Ishikawa (cell line): ENCODE measurements at regions not wholly inside any gene's neighbourhood (a gene's known extent, or its start where the extent isn't known, plus 50 kb on each side); places are given as distances from the start of the nearest gene placed in this dataset.
A peak's percentile ranks its signal among the peaks of the same experiment; 100 is the strongest.

ENCODE experiments used
- CEBPB ChIP-seq: IDR thresholded peaks from 2 replicates; pipeline ENCODE4 v1.6.1; 2012
- CREB1 ChIP-seq: IDR thresholded peaks from 2 replicates; pipeline ENCODE4 v1.6.1; 2012; ENCODE audit warnings: low read depth
- EGR1 ChIP-seq: IDR thresholded peaks from 2 replicates; pipeline ENCODE4 v1.6.1; 2012
- EP300 ChIP-seq: IDR thresholded peaks from 2 replicates; pipeline ENCODE4 v1.6.1; 2012; ENCODE audit warnings: borderline replicate concordance
- FOXM1 ChIP-seq: IDR thresholded peaks from 2 replicates; pipeline ENCODE4 v1.6.1; 2012; ENCODE audit warnings: low read depth, borderline replicate concordance
- NFIC ChIP-seq: IDR thresholded peaks from 2 replicates; pipeline ENCODE4 v1.6.1; 2012
- RAD21 ChIP-seq: IDR thresholded peaks from 2 replicates; pipeline ENCODE4 v1.6.1; 2012; ENCODE audit warnings: low read depth
- TAF1 ChIP-seq: IDR thresholded peaks from 2 replicates; pipeline ENCODE4 v1.6.1; 2012; ENCODE audit warnings: low read depth, mild to moderate bottlenecking
- TCF12 ChIP-seq: IDR thresholded peaks from 2 replicates; pipeline ENCODE4 v1.6.1; 2012; ENCODE audit warnings: low read depth
- TEAD4 ChIP-seq: IDR thresholded peaks from 2 replicates; pipeline ENCODE4 v1.6.1; 2012
- YY1 ChIP-seq: IDR thresholded peaks from 2 replicates; pipeline ENCODE4 v1.6.1; 2012; ENCODE audit warnings: low read depth
- ZBTB7A ChIP-seq: IDR thresholded peaks from 2 replicates; pipeline ENCODE4 v1.6.1; 2012; ENCODE audit warnings: low read depth
- TF ChIP-seq, protein P1 (sequence below): IDR thresholded peaks from 2 replicates; pipeline ENCODE4 v1.6.1; 2012
- TF ChIP-seq, protein P2 (sequence below): IDR thresholded peaks from 2 replicates; pipeline ENCODE4 v1.6.1; 2012
- TF ChIP-seq, protein P3 (sequence below): IDR thresholded peaks from 2 replicates; pipeline ENCODE4 v1.6.1; 2012; ENCODE audit warnings: low read depth, mild to moderate bottlenecking

DNA sequence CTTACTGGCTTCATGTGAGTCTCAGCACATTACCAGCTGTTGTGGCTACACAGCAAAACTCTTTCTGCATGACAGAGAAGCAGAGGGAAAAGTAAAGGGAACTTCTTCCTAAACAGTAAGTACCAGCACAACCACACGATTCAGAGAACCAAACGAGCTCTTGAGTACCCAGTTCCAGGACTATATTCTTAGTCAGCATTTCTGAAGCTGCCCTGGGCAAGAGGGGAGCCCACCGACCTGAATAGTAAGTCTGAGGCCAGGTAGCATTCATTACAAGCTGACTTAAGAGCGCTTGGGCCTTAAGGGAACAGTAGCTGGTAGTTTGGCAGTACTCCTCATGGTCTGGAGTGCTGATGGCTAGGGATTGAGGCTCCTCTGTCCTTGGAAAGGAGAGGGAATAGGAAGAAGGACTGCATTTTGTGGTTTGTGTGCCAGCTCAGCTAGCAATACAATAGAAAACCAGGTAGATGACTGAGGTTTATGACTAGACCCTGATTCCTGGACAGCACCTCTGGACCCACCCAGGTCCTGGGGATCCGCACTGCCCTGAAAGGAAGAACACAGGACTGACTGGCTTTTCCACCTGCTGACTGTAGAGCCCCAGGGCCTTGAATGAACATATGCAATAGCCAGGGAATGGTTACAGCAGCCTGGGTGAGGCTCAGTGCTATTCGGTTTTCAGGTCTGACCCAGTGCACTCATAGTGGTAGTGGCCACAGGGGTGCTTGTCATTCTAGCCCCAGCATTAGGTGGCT is 396.8 kb upstream of the PRMT6 start:
- no peak for TF ChIP-seq CREB1
- no peak for TF ChIP-seq YY1
- no peak for TF ChIP-seq TAF1
- TF ChIP-seq, protein P1, sequence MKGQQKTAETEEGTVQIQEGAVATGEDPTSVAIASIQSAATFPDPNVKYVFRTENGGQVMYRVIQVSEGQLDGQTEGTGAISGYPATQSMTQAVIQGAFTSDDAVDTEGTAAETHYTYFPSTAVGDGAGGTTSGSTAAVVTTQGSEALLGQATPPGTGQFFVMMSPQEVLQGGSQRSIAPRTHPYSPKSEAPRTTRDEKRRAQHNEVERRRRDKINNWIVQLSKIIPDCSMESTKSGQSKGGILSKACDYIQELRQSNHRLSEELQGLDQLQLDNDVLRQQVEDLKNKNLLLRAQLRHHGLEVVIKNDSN, result no peak
- TF ChIP-seq, protein P2, sequence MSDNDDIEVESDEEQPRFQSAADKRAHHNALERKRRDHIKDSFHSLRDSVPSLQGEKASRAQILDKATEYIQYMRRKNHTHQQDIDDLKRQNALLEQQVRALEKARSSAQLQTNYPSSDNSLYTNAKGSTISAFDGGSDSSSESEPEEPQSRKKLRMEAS, result no peak
- no peak for TF ChIP-seq CEBPB
- no peak for TF ChIP-seq EP300
- TF ChIP-seq, protein P3, sequence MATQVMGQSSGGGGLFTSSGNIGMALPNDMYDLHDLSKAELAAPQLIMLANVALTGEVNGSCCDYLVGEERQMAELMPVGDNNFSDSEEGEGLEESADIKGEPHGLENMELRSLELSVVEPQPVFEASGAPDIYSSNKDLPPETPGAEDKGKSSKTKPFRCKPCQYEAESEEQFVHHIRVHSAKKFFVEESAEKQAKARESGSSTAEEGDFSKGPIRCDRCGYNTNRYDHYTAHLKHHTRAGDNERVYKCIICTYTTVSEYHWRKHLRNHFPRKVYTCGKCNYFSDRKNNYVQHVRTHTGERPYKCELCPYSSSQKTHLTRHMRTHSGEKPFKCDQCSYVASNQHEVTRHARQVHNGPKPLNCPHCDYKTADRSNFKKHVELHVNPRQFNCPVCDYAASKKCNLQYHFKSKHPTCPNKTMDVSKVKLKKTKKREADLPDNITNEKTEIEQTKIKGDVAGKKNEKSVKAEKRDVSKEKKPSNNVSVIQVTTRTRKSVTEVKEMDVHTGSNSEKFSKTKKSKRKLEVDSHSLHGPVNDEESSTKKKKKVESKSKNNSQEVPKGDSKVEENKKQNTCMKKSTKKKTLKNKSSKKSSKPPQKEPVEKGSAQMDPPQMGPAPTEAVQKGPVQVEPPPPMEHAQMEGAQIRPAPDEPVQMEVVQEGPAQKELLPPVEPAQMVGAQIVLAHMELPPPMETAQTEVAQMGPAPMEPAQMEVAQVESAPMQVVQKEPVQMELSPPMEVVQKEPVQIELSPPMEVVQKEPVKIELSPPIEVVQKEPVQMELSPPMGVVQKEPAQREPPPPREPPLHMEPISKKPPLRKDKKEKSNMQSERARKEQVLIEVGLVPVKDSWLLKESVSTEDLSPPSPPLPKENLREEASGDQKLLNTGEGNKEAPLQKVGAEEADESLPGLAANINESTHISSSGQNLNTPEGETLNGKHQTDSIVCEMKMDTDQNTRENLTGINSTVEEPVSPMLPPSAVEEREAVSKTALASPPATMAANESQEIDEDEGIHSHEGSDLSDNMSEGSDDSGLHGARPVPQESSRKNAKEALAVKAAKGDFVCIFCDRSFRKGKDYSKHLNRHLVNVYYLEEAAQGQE, result no peak
- no peak for TF ChIP-seq TCF12
- TF ChIP-seq NFIC, result no peak
- no peak for TF ChIP-seq ZBTB7A

DNA sequence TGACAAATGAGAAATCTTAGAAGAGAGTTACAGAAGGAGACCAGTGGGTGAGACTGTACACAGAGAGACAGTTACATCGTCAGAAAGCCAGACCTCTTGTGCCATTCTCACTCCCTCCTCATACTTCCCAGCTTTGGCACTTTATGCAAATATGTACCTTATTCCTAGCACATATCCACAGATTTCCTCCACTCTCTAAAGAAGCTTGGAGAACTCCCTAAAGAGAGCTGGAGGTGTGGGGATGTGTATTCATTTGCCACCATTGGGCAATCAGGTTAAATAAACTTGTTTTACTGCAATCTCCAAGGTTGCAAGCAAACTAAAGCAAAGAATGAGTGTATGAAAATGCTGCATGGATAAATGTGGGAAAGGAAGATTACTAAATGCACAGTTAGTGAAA is 380.9 kb upstream of the PRMT6 start:
- TF ChIP-seq EGR1 (no peak), CREB1 (no peak), RAD21 (no peak), NFIC (no peak), FOXM1 (no peak), TCF12 (no peak), CEBPB (no peak), EP300 (no peak), YY1 (no peak), TEAD4 (no peak), TAF1 (no peak), ZBTB7A (no peak)
- TF ChIP-seq, protein P1, result no peak
- TF ChIP-seq, protein P2, result no peak
- TF ChIP-seq, protein P3, result no peak

DNA sequence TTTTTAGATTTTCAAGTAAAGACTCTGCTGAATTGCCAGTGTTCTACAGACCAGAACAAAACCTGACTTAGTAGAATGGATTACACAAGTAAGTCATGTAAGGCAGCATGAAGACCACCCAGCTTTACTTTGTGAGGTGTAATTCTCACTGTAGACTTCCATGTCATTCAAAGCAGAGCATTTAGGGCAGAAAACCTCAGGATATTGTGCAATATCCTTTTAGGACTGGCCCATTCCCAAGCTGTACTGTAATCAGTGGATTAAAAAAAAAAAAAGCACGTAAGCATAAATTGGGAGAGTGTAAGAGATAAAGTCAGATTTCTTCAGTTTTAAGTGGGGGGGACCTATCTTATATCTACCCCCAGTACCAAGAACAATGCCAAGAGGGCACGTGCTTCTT is 380.5 kb upstream of the PRMT6 start:
- TF ChIP-seq CEBPB (0 out of 2 replicates have a peak, but pooled peaks have one; percentile 45), EP300 (no peak)

DNA sequence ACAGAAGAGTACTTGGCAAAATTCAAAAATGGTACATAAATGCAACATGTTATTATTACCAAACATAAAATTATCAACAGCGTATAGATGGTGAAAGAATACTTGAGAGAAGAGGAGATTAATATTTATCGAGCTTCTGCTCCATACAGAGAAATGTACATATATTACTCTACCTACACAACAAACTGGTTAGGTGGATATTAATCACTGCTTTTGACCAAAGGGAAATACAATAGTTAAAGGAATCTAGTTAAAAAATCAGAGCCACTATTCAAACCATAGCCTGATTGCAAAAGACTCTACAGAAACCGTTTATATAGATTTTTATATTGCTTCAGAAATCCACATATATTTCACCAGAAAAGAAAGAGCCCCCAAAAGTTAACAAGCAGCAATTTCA is 379.3 kb upstream of the PRMT6 start:
- TF ChIP-seq RAD21 (no peak), NFIC (no peak), EGR1 (no peak), EP300 (no peak), YY1 (no peak), TEAD4 (no peak), TAF1 (no peak)
- TF ChIP-seq, protein P3, result no peak
- TF ChIP-seq, protein P2, result no peak
